Right lobe of liver (tissue), 4 donors: ENCODE measurements at regions not wholly inside any gene's neighbourhood (a gene's known extent, or its start where the extent isn't known, plus 50 kb on each side); places are given as distances from the start of the nearest gene placed in this dataset.

ENCODE experiments used
- POLR2A ChIP-seq: fragments of 450-650 bp; IDR thresholded peaks from one replicate; pipeline ENCODE4 v1.6.1; 2017; ENCODE audit warnings: antibody characterized with exemption, mild to moderate bottlenecking
- TF ChIP-seq, protein P1 (sequence below), 4 donors: fragments of 200-600 bp in 3 of 4; fragments of 450-650 bp in 1 of 4; IDR thresholded peaks; one replicate each; pipeline versions ENCODE4 v1.5.1 to v1.8.0; 2016 to 2022; ENCODE audit warnings: antibody characterized with exemption in 4 of 4, mild to moderate bottlenecking in 2 of 4
- donor health status: DM: no; HTN: no; CAD: no.
- donor health status: DM: no; HTN: no; CAD: no.
- donor health status: DM: no; HTN: yes; CAD: no.

DNA sequence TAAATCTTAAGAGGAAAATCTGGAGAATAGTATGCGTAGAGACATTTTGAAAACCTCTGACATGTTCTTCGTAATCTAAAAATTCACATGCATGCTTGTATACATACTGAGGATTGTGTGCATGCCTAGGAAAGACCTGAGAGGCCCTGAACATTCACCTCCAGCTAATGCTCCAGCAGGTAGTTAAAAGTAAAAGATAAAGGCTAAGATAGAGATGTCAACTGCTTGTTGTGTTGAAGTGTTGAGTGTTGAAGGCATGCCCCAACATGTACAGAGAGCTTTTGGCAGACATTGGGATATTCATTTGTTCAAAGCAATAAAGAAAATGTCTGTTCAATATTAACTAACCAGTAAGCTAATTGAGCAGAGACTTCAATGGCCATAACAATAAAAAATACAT is 118.6 kb upstream of the SYT1 start:
- TF ChIP-seq, protein P1, sequence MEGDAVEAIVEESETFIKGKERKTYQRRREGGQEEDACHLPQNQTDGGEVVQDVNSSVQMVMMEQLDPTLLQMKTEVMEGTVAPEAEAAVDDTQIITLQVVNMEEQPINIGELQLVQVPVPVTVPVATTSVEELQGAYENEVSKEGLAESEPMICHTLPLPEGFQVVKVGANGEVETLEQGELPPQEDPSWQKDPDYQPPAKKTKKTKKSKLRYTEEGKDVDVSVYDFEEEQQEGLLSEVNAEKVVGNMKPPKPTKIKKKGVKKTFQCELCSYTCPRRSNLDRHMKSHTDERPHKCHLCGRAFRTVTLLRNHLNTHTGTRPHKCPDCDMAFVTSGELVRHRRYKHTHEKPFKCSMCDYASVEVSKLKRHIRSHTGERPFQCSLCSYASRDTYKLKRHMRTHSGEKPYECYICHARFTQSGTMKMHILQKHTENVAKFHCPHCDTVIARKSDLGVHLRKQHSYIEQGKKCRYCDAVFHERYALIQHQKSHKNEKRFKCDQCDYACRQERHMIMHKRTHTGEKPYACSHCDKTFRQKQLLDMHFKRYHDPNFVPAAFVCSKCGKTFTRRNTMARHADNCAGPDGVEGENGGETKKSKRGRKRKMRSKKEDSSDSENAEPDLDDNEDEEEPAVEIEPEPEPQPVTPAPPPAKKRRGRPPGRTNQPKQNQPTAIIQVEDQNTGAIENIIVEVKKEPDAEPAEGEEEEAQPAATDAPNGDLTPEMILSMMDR (IDR thresholded peaks at IDR 0.05) = no peak
- TF ChIP-seq POLR2A = no peak
